ENCODE measurements at regions not wholly inside any gene's neighbourhood (a gene's known extent, or its start where the extent isn't known, plus 50 kb on each side); places are given as distances from the start of the nearest gene placed in this dataset.

DNA sequence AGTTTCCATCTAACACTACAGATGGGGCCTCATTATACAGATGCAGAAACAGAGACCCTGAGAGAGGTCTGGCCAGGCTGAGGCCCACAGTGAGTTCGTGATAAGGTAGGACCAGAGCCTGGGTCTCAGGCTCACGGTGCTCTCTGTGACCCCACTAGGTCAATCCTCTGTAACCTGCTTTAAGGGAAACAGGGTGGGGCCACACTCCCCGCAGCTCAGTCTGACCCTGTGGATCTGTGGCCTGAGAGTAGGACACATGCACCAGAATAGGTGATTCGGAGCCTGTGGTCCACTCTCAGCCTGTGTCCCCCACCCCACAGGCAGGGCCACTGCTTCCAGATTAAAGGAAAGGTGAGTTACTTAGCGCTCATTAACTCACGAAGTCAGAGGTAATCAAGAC lies 137.8 kb upstream of the FAM20C start:
- H3K4me3 ChIP-seq (ENCODE audit: low read depth, low read length), result no peak overlapping the region
- TF ChIP-seq, protein P1, sequence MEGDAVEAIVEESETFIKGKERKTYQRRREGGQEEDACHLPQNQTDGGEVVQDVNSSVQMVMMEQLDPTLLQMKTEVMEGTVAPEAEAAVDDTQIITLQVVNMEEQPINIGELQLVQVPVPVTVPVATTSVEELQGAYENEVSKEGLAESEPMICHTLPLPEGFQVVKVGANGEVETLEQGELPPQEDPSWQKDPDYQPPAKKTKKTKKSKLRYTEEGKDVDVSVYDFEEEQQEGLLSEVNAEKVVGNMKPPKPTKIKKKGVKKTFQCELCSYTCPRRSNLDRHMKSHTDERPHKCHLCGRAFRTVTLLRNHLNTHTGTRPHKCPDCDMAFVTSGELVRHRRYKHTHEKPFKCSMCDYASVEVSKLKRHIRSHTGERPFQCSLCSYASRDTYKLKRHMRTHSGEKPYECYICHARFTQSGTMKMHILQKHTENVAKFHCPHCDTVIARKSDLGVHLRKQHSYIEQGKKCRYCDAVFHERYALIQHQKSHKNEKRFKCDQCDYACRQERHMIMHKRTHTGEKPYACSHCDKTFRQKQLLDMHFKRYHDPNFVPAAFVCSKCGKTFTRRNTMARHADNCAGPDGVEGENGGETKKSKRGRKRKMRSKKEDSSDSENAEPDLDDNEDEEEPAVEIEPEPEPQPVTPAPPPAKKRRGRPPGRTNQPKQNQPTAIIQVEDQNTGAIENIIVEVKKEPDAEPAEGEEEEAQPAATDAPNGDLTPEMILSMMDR (IDR thresholded peaks at IDR 0.05; ENCODE audit: low read depth, low read length), result no peak

- TF ChIP-seq, protein P1 (IDR thresholded peaks at IDR 0.05; ENCODE audit: low read depth, low read length), result no peak
- no peak overlapping the region for H3K4me3 ChIP-seq (ENCODE audit: low read depth, low read length)
These were observed 136.6 kb upstream of the FAM20C start for GRCh38 chr7:55690-56248.

- TF ChIP-seq, protein P1 (IDR thresholded peaks at IDR 0.05; ENCODE audit: low read depth, low read length), result no peak
- no peak overlapping the region for H3K4me3 ChIP-seq (ENCODE audit: low read depth, low read length)
These were observed 136.0 kb upstream of the FAM20C start for GRCh38 chr7:56291-56913.

DNA sequence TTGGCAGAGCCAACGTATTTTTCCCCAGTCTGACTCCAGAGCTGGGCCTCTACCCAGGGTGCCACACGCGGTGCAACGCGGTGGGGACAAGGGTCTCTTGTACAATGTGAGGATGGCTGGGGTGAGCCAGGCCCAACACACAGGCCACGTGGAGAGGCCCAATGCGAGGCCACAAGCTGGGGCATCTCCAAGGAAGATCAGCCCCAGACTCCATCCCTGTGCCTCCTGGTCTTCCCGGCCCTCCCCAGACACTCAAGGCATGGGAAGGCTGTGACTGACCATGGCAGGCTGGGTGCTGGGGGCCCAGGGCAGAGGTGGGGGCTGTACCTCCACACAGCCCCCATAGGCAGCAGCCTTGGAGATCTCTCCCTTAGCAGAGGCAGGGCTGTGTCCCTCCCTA lies 135.3 kb upstream of the FAM20C start:
- TF ChIP-seq, protein P1 (IDR thresholded peaks at IDR 0.05; ENCODE audit: low read depth, low read length), result no peak

DNA sequence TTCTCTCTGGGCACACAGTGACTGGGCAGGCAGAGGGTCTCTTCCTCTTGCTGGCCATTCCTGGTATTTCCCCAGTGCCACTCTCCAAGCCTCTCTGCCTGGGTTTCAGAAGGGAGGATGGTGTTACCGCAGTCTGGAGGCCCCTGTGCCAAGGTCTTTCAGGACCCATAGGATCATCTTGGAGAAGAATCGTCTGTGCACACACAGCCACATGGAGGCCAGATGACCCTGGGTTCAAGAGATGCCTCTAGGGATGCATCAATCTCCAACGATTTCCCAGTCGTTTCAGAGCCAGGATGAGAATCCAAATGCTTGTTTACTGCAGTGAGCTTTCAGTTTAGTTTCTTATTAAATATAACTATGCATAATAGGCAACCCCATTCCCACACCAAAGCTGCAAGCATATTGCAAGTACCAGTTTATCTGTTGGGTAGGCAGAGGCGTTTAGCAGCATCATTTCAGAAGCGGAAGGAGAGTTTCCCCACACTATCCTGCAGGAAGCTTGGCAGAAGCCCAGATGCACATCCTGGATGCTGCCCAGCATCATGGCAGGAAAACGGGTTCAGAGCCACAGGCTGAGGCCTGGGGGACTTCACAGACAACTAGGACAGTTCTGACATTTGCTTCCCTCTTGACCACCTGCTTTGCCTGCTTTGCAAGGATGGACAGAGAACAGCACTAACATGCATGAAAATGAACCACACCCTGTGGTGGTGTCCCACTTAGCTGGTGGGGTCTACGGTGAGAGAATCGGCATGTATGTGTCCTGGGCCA lies 134.7 kb upstream of the FAM20C start:
- no peak overlapping the region for H3K4me3 ChIP-seq (ENCODE audit: low read depth, low read length)
- TF ChIP-seq, protein P1 (IDR thresholded peaks at IDR 0.05; ENCODE audit: low read depth, low read length), result no peak

More for the DNA sequence above, 135.3 kb upstream of the FAM20C start:
- H3K4me3 ChIP-seq (ENCODE audit: low read depth, low read length), result no peak overlapping the region

DNA sequence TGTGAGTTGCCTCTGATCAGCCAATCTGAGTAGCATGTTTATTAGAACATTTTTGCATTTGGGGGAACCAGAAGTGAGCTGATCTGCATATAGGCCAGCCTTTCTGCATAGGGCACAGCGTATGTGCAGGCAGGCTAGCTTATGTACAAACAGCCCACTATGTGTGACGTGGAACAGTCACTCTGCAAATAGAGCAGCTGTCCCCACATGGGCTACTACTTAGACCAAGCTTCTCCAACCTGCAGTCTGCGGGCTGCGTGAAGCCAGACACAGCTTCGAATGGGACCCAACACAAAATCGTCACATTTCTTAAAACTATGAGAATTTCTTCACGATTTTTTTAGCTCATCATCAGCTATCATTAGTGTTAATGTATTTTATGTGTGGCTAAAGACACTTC lies 134.1 kb upstream of the FAM20C start:
- TF ChIP-seq, protein P1 (IDR thresholded peaks at IDR 0.05; ENCODE audit: low read depth, low read length), result no peak
- H3K4me3 ChIP-seq (ENCODE audit: low read depth, low read length), result no peak overlapping the region

Measured in WI38 (cell line).